KMS-11 (cell line): ENCODE measurements at regions not wholly inside any gene's neighbourhood (a gene's known extent, or its start where the extent isn't known, plus 50 kb on each side); places are given as distances from the start of the nearest gene placed in this dataset.

Experiments
- H2AFZ ChIP-seq: fragments of 200-600 bp; sonication (generic); 2 replicates; pipeline ENCODE4 v1.6.1; 2016; ENCODE audit warnings: antibody characterized with exemption, mixed run types, low read depth
- H3K27ac ChIP-seq: fragments of 200-600 bp; sonication (generic); 2 replicates; pipeline ENCODE4 v1.6.1; 2016; ENCODE audit warnings: mild to moderate bottlenecking, mixed run types
- H3K27me3 ChIP-seq: fragments of 200-600 bp; sonication (generic); 2 replicates; pipeline ENCODE4 v1.6.1; 2017; ENCODE audit warnings: mild to moderate bottlenecking, low read depth, mixed run types, moderate library complexity; ENCODE audit not compliant: insufficient read depth
- H3K36me3 ChIP-seq: fragments of 200-600 bp; sonication (generic); 2 replicates; pipeline ENCODE4 v1.6.1; 2017; ENCODE audit warnings: mild to moderate bottlenecking, mixed run types; ENCODE audit not compliant: insufficient read depth
- H3K4me1 ChIP-seq: fragments of 200-600 bp; sonication (generic); 2 replicates; pipeline ENCODE4 v1.6.1; 2016; ENCODE audit warnings: mild to moderate bottlenecking, low read depth, mixed run types; ENCODE audit not compliant: poor library complexity, severe bottlenecking
- H3K4me2 ChIP-seq: fragments of 200-600 bp; sonication (generic); 2 replicates; pipeline ENCODE4 v1.7.0; 2016; ENCODE audit warnings: mild to moderate bottlenecking, mixed run types
- H3K4me3 ChIP-seq: fragments of 200-600 bp; sonication (generic); IDR thresholded peaks from 2 replicates; pipeline ENCODE4 v1.6.1; 2017; ENCODE audit warnings: low read depth, low read length, mixed read lengths; ENCODE audit not compliant: insufficient read depth
- H3K79me2 ChIP-seq: fragments of 200-600 bp; sonication (generic); 2 replicates; pipeline ENCODE4 v1.6.1; 2016; ENCODE audit warnings: low read depth, mixed run types; ENCODE audit not compliant: insufficient read depth
- H3K9ac ChIP-seq: fragments of 200-600 bp; sonication (generic); 2 replicates; pipeline ENCODE4 v1.6.1; 2016; ENCODE audit warnings: mild to moderate bottlenecking, mixed run types
- H4K20me1 ChIP-seq: fragments of 200-600 bp; sonication (generic); 2 replicates; pipeline ENCODE4 v1.6.1; 2016; ENCODE audit warnings: mild to moderate bottlenecking, mixed run types; ENCODE audit not compliant: insufficient read depth
- CTCF ChIP-seq: fragments of 200-600 bp; sonication (generic); conservative IDR thresholded peaks from 2 replicates; pipeline ENCODE4 v1.6.1; 2017; ENCODE audit warnings: low read depth, mild to moderate bottlenecking, antibody characterized with exemption, low read length, moderate library complexity, mixed read lengths

GRCh38 chr12:74608231-74608775 lies 70.7 kb downstream of the ATXN7L3B start:
- Histone ChIP-seq H3K4me2 (no peak overlapping the region), H2AFZ (no peak overlapping the region), H3K27me3 (no peaks in the 10 kb centered on the region), H3K27ac (no peak overlapping the region), H3K4me3 (no peak overlapping the region), H3K9ac (no peak overlapping the region), H3K4me1 (no peaks in the 10 kb centered on the region), H3K36me3 (no peaks in the 10 kb centered on the region), H3K79me2 (no peaks in the 10 kb centered on the region), H4K20me1 (no peaks in the 10 kb centered on the region)
- TF ChIP-seq CTCF, result no peak

- no peaks in the 10 kb centered on the region for H3K4me1 ChIP-seq
- no peak for TF ChIP-seq CTCF
- H3K36me3 ChIP-seq, result no peaks in the 10 kb centered on the region
Observed at GRCh38 chr12:74610711-74611110, 73.1 kb downstream of the ATXN7L3B start.

GRCh38 chr12:74614426-74614825 lies 76.8 kb downstream of the ATXN7L3B start:
- TF ChIP-seq CTCF, result no peak
- Histone ChIP-seq H3K9ac (no peak overlapping the region), H3K36me3 (no peaks in the 10 kb centered on the region), H3K27me3 (no peaks in the 10 kb centered on the region), H3K4me1 (no peaks in the 10 kb centered on the region), H3K79me2 (no peaks in the 10 kb centered on the region), H2AFZ (no peak overlapping the region), H3K27ac (no peak overlapping the region), H3K4me2 (no peak overlapping the region), H3K4me3 (no peak overlapping the region), H4K20me1 (no peaks in the 10 kb centered on the region)

More at GRCh38 chr12:74610711-74611110, 73.1 kb downstream of the ATXN7L3B start:
- Histone ChIP-seq H2AFZ (no peak overlapping the region), H4K20me1 (no peaks in the 10 kb centered on the region), H3K27me3 (no peaks in the 10 kb centered on the region), H3K9ac (no peak overlapping the region), H3K27ac (no peak overlapping the region), H3K4me2 (no peak overlapping the region), H3K79me2 (no peaks in the 10 kb centered on the region), H3K4me3 (no peak overlapping the region)

GRCh38 chr12:74619084-74619483 lies 81.4 kb downstream of the ATXN7L3B start:
- H3K36me3 ChIP-seq, result no peaks in the 10 kb centered on the region
- no peaks in the 10 kb centered on the region for H4K20me1 ChIP-seq
- H3K27ac ChIP-seq, result no peak overlapping the region
- no peaks in the 10 kb centered on the region for H3K4me1 ChIP-seq
- no peak overlapping the region for H3K9ac ChIP-seq
- H3K4me3 ChIP-seq, result no peak overlapping the region
- TF ChIP-seq CTCF, result no peak
- no peaks in the 10 kb centered on the region for H3K27me3 ChIP-seq
- H3K79me2 ChIP-seq, result no peaks in the 10 kb centered on the region
- no peak overlapping the region for H2AFZ ChIP-seq
- no peak overlapping the region for H3K4me2 ChIP-seq
